ENCODE measurements at regions not wholly inside any gene's neighbourhood (a gene's known extent, or its start where the extent isn't known, plus 50 kb on each side); places are given as distances from the start of the nearest gene placed in this dataset.

DNA sequence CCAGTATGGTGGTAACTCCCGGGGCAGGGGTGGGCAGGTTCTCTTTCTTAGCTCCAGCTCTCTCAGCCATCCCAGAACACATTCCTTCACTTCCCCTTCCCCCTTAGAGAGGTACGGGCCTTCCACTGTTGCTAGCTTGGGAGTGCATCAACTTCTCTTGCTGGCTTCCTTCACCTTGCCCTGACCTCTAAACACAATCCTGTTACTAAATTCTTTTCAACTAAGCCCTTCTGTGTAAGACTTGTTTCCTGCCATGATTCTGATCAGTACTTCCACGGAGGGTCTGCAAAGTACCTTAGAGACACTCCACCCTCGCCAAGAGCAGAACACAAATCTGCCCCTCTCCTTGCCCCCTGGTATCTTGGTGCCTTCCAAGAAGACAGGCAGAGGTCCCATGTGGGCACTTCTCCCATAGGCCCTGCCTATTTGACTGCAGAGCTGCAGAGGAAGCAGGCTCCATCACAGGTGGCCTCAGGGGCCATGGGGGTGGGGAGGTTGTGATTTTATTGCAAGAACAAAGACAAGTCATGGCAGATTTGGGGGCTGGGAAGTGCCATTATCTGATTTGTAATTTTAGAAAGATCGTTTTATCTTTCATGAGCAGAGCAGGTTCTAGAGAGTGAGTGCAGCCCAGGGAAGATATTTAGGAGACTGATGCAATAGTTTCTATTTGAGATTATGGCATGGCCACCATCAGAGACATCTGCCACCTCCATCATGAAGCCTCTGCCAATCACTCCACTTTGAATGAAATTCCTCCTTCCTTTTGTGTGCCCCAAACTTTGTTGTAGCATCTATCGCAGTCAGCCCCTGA lies 182.5 kb upstream of the JUN start:
- TF ChIP-seq ZNF561 (CRISPR knock-in tag; conservative IDR thresholded peaks at IDR 0.05) = no peak
- no peak for TF ChIP-seq NR2C2 (CRISPR knock-in tag; IDR thresholded peaks at IDR 0.05)
- no peak for TF ChIP-seq NR2C2 (tag; IDR thresholded peaks at IDR 0.05)
- no peak for TF ChIP-seq PURB (CRISPR knock-in tag; IDR thresholded peaks at IDR 0.05; ENCODE audit: low read depth)
